B cell (primary cell): ENCODE measurements at regions not wholly inside any gene's neighbourhood (a gene's known extent, or its start where the extent isn't known, plus 50 kb on each side); places are given as distances from the start of the nearest gene placed in this dataset.

ENCODE experiments used
- EZH2 ChIP-seq: IDR thresholded peaks from 2 replicates; pipeline ENCODE4 v1.6.1; 2012; ENCODE audit warnings: borderline replicate concordance, low read depth, mild to moderate bottlenecking, moderate library complexity, low read length; ENCODE audit not compliant: insufficient read depth, poor library complexity, severe bottlenecking
- TF ChIP-seq, protein P1 (sequence below): fragments of 200-600 bp; IDR thresholded peaks from one replicate; pipeline ENCODE4 v1.8.0; 2022; ENCODE audit warnings: antibody characterized with exemption, mild to moderate bottlenecking

DNA sequence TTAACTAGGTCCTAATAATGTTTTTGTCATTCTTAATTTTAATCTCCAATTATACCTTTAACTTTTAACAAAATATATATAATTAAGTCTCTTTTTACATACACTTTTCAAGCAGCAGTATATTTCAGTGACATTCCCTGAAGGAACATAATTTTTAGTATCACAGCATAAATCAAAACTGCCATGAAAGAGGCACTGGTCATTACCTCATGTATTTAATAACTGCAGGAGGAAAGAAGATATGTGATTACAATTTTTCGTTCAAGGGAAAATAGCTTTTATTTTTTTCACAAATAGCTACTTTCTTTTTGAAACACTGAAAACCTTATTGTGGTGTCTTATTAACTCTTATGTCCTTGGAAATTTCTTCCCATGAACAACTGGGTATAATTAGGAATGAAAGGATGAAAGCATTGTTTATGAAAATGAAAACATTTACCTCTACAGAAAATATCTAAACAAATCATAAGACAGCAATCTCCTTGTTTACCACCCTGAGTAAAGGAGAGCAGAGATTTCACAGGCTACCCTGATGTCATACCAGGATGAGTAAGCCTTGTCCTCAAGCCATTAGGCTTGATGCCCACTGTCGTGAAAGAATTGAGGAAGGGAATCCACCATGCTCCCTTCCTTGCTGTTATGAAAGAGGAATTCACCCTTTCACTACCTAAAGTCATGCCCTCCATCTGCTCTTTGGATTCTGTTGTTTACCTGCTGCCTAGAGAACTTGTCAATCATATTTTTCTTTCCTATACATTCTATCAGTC, 877.2 kb upstream of the PCDH20 start:
- TF ChIP-seq, protein P1, sequence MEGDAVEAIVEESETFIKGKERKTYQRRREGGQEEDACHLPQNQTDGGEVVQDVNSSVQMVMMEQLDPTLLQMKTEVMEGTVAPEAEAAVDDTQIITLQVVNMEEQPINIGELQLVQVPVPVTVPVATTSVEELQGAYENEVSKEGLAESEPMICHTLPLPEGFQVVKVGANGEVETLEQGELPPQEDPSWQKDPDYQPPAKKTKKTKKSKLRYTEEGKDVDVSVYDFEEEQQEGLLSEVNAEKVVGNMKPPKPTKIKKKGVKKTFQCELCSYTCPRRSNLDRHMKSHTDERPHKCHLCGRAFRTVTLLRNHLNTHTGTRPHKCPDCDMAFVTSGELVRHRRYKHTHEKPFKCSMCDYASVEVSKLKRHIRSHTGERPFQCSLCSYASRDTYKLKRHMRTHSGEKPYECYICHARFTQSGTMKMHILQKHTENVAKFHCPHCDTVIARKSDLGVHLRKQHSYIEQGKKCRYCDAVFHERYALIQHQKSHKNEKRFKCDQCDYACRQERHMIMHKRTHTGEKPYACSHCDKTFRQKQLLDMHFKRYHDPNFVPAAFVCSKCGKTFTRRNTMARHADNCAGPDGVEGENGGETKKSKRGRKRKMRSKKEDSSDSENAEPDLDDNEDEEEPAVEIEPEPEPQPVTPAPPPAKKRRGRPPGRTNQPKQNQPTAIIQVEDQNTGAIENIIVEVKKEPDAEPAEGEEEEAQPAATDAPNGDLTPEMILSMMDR: no peak
- no peak for TF ChIP-seq EZH2
